Fibroblast of lung (primary cell): ENCODE measurements at regions not wholly inside any gene's neighbourhood (a gene's known extent, or its start where the extent isn't known, plus 50 kb on each side); places are given as distances from the start of the nearest gene placed in this dataset.

Experiments
- EZH2 ChIP-seq: IDR thresholded peaks from 2 replicates; pipeline ENCODE4 v1.5.1; 2012; ENCODE audit warnings: low read length, control low read depth, mild to moderate bottlenecking; ENCODE audit errors: missing control alignments
- TF ChIP-seq, protein P1 (sequence below), 2 donors: IDR thresholded peaks in 1 of 2; conservative IDR thresholded peaks in 1 of 2; 1 replicate in 1 of 2; 2 replicates in 1 of 2; pipeline ENCODE4 v1.5.1; 2011 to 2012; ENCODE audit warnings: low read length in 2 of 2, control low read depth in 1 of 2, inconsistent platforms in 1 of 2, low read depth in 1 of 2, mild to moderate bottlenecking in 1 of 2

DNA sequence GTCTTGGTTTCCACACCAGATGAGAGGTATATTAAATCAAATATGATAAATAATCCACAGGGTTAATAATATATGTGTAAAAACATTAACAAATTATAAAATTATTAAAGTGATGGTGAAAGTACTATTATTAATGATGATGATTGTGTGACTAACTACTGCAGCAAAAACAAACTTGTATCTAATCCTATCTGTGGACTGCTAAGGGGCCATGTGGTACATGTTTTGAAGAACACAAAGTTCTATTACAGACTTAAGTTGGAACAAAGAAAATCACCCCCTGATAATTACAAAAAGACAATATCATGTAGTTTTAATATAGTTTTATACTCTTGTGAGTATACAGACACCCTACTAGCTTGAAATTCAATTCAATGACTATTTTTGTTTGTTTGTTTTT, 504.2 kb upstream of the NBEA start:
- TF ChIP-seq, protein P1, sequence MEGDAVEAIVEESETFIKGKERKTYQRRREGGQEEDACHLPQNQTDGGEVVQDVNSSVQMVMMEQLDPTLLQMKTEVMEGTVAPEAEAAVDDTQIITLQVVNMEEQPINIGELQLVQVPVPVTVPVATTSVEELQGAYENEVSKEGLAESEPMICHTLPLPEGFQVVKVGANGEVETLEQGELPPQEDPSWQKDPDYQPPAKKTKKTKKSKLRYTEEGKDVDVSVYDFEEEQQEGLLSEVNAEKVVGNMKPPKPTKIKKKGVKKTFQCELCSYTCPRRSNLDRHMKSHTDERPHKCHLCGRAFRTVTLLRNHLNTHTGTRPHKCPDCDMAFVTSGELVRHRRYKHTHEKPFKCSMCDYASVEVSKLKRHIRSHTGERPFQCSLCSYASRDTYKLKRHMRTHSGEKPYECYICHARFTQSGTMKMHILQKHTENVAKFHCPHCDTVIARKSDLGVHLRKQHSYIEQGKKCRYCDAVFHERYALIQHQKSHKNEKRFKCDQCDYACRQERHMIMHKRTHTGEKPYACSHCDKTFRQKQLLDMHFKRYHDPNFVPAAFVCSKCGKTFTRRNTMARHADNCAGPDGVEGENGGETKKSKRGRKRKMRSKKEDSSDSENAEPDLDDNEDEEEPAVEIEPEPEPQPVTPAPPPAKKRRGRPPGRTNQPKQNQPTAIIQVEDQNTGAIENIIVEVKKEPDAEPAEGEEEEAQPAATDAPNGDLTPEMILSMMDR (conservative IDR thresholded peaks at IDR 0.05 in 1 of 2, IDR thresholded peaks at IDR 0.05 in 1 of 2; ENCODE audit: low read depth in 1 of 2, low read length in 2 of 2) = no peak
- TF ChIP-seq EZH2 = no peak
